ENCODE measurements at regions not wholly inside any gene's neighbourhood (a gene's known extent, or its start where the extent isn't known, plus 50 kb on each side); places are given as distances from the start of the nearest gene placed in this dataset.

DNA sequence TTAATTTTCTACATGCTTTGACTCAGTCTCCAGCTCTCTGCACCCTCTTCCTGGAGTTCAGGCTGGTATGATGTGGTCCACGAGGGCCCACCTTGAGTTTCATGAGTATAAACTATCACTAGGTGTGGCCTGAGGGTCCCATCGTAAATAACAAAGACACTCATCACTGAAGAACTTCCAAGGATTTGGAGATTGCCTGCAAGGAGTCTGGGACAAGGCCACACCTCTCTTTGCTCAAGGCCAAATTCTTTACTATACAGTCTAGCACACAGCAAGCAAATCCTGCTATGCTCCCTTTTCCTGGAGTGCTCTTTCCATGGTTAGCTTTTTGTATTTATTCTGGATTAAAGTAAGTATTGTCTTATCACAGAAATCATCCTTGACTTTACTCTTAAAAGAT is 271.9 kb downstream of the SLC16A7 start:
- no peak for DNase-seq
- H3K27ac Mint-ChIP-seq, result no peak overlapping the region
- no peak overlapping the region for H3K4me3 Mint-ChIP-seq
- no peak for ATAC-seq
- H3K36me3 Mint-ChIP-seq (ENCODE audit: low read depth), result no peaks in the 10 kb centered on the region
- TF ChIP-seq, protein P1, sequence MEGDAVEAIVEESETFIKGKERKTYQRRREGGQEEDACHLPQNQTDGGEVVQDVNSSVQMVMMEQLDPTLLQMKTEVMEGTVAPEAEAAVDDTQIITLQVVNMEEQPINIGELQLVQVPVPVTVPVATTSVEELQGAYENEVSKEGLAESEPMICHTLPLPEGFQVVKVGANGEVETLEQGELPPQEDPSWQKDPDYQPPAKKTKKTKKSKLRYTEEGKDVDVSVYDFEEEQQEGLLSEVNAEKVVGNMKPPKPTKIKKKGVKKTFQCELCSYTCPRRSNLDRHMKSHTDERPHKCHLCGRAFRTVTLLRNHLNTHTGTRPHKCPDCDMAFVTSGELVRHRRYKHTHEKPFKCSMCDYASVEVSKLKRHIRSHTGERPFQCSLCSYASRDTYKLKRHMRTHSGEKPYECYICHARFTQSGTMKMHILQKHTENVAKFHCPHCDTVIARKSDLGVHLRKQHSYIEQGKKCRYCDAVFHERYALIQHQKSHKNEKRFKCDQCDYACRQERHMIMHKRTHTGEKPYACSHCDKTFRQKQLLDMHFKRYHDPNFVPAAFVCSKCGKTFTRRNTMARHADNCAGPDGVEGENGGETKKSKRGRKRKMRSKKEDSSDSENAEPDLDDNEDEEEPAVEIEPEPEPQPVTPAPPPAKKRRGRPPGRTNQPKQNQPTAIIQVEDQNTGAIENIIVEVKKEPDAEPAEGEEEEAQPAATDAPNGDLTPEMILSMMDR (IDR thresholded peaks at IDR 0.05), result no peak
- H3K4me1 Mint-ChIP-seq (ENCODE audit: low read depth), result no peaks in the 10 kb centered on the region
- no peaks in the 10 kb centered on the region for H3K9me3 Mint-ChIP-seq
- peaks cover 7% of the 10 kb centered on the region for H3K27me3 Mint-ChIP-seq
- intact Hi-C loops (cut with micrococcal nuclease), result no loop called here
- POLR2A ChIA-PET, result no interaction called here
- CTCF ChIA-PET, result interaction anchor here (1.8 kb wide), 1 partner anchor 8 kb away, joined by 5 read pairs; no protein-coding TSS in a partner anchor

DNA sequence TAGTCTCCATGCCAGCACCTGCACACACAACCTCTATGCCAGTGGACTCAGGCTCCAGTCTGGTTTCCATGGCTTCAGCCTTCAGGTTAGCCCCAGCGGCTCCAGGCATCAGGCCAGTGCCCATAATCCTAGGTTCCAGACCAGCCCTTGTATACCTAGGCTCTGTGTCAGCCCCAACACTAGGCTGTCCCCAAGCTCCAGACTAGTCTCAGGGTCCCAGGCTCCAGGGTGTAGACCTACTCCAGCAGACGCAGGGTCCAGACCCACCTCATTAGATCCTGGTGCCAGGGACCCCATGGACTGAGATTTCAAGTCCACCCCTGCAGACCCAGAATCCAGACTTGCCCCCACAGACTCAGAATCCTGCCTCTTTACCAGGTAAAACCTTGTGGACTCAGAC is 275.9 kb downstream of the SLC16A7 start:
- no peak for DNase-seq
- CTCF ChIA-PET, result no interaction called here
- H3K9me3 Mint-ChIP-seq, result no peaks in the 10 kb centered on the region
- POLR2A ChIA-PET, result no interaction called here
- TF ChIP-seq, protein P1 (IDR thresholded peaks at IDR 0.05), result no peak
- no peaks in the 10 kb centered on the region for H3K27me3 Mint-ChIP-seq
- no peak for ATAC-seq
- no peaks in the 10 kb centered on the region for H3K4me1 Mint-ChIP-seq (ENCODE audit: low read depth)
- H3K27ac Mint-ChIP-seq, result no peak overlapping the region
- no peaks in the 10 kb centered on the region for H3K36me3 Mint-ChIP-seq (ENCODE audit: low read depth)
- intact Hi-C loops (cut with micrococcal nuclease), result no loop called here
- no peak overlapping the region for H3K4me3 Mint-ChIP-seq

DNA sequence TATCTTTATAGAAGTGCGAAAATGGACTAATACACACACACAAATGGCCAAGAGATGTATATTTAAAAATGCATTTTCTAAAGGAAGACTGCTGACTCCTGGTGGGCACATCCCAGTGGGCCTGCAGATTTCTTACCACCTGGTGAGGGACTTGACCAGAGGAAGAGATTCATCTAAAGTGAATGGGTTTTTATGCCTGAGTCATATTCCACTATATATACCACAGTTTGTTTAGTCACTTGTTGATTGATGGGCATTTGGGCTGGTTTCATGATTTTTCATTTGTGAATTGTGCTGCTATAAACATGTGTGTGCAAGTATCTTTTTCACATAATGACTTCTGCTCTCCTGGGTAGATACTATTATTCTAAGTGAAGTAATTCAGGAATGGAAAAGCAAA is 277.3 kb downstream of the SLC16A7 start:
- Mint-ChIP-seq H3K36me3 (ENCODE audit: low read depth) (no peaks in the 10 kb centered on the region), H3K9me3 (no peaks in the 10 kb centered on the region), H3K27ac (no peak overlapping the region), H3K27me3 (no peaks in the 10 kb centered on the region), H3K4me1 (ENCODE audit: low read depth) (no peaks in the 10 kb centered on the region), H3K4me3 (no peak overlapping the region)
- ATAC-seq (no peak), DNase-seq (no peak)
- TF ChIP-seq, protein P1 (IDR thresholded peaks at IDR 0.05), result no peak
- ChIA-PET CTCF (no interaction called here), POLR2A (no interaction called here)
- intact Hi-C loops (cut with micrococcal nuclease), result no loop called here

DNA sequence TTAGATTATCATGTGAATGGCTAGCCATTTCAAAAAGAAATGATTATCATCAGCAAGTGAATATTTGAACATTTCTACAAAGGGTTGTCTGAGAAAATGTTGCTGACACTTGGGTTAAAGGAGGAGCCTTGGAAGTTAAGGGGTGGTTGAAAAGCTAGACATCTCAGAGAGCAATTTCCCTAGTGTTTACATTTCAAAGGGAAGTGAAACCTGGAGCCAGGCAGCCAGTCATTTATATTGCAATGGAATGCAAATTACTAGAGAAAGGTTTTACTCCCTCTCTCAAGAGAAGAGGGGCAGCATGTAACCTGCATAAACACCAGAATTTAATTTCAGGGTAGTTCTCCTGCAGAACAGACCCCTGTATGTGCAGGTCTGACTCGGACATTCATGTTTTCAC is 279.0 kb downstream of the SLC16A7 start:
- POLR2A ChIA-PET, result no interaction called here
- H3K27me3 Mint-ChIP-seq, result no peaks in the 10 kb centered on the region

DNA sequence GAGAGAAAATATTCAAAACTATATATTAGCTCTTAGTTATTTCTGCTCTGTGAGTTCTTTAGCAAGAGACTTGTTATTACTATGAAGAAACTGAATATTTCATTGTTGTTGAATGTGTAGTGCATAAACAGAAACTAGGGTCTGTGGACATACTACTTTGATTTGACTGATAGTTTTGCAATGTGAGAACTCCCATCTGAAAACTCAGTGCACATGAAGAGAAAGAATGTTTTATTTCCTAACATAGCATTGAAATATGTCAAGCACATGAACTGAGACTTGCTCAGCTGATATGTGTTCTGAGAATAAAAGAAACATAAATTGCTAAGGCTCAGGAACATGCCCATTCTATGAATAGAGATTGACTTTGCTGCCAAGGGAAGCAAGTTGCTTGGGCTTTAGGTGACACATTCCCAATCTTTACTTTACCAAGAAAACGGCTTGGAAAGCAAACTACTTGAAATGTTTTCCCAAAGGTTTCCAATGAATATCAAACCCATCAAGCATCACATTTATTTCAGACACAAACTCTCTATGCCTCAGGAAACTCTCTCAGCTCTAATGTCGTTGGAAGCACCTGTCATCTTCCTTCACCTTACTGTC is 290.4 kb downstream of the SLC16A7 start:
- CTCF ChIA-PET, result no interaction called here
- H3K36me3 Mint-ChIP-seq (ENCODE audit: low read depth), result no peaks in the 10 kb centered on the region

More for the DNA sequence above, 279.0 kb downstream of the SLC16A7 start:
- H3K27ac Mint-ChIP-seq, result no peak overlapping the region
- H3K9me3 Mint-ChIP-seq, result no peaks in the 10 kb centered on the region
- H3K4me1 Mint-ChIP-seq (ENCODE audit: low read depth), result no peaks in the 10 kb centered on the region
- no peak for DNase-seq
- TF ChIP-seq, protein P1 (IDR thresholded peaks at IDR 0.05), result no peak
- no peak for ATAC-seq
- H3K4me3 Mint-ChIP-seq, result no peak overlapping the region
- CTCF ChIA-PET, result no interaction called here
- intact Hi-C loops (cut with micrococcal nuclease), result no loop called here
- H3K36me3 Mint-ChIP-seq (ENCODE audit: low read depth), result no peaks in the 10 kb centered on the region

More for the DNA sequence above, 290.4 kb downstream of the SLC16A7 start:
- Mint-ChIP-seq H3K27ac (no peak overlapping the region), H3K9me3 (no peaks in the 10 kb centered on the region), H3K4me1 (ENCODE audit: low read depth) (no peaks in the 10 kb centered on the region), H3K4me3 (no peak overlapping the region), H3K27me3 (no peaks in the 10 kb centered on the region)
- ATAC-seq (no peak), DNase-seq (no peak)
- POLR2A ChIA-PET, result no interaction called here
- TF ChIP-seq, protein P1 (IDR thresholded peaks at IDR 0.05), result no peak
- intact Hi-C loops (cut with micrococcal nuclease), result no loop called here
